ENCODE measurements at regions not wholly inside any gene's neighbourhood (a gene's known extent, or its start where the extent isn't known, plus 50 kb on each side); places are given as distances from the start of the nearest gene placed in this dataset.

DNA sequence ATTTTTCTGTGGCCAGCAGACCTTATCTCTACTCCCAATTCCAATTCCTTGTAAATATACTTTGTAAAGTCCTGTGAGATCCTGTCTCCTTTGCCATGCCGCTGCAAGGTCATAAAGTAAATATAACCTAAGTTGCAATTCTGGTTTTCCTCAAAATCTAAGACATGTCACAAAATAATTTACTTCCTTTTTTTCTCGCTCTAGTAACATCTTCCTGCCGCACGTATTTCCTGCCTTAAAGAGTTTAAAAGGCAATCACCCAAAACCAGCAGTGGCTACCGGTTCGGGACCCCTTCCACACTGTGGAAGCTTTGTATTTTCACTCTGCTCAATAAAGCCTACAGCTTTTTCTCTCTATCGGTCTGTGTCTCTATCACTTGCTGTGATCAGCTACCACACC, 832.0 kb upstream of the SLITRK5 start:
- no peak for DNase-seq (ENCODE audit: low read depth)
- TF ChIP-seq, protein P1, sequence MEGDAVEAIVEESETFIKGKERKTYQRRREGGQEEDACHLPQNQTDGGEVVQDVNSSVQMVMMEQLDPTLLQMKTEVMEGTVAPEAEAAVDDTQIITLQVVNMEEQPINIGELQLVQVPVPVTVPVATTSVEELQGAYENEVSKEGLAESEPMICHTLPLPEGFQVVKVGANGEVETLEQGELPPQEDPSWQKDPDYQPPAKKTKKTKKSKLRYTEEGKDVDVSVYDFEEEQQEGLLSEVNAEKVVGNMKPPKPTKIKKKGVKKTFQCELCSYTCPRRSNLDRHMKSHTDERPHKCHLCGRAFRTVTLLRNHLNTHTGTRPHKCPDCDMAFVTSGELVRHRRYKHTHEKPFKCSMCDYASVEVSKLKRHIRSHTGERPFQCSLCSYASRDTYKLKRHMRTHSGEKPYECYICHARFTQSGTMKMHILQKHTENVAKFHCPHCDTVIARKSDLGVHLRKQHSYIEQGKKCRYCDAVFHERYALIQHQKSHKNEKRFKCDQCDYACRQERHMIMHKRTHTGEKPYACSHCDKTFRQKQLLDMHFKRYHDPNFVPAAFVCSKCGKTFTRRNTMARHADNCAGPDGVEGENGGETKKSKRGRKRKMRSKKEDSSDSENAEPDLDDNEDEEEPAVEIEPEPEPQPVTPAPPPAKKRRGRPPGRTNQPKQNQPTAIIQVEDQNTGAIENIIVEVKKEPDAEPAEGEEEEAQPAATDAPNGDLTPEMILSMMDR (IDR thresholded peaks at IDR 0.05; ENCODE audit: insufficient read depth, low read depth, low read length, missing control alignments) = no peak
- no peak overlapping the region for H3K4me3 ChIP-seq (ENCODE audit: low read depth, low read length)

DNA sequence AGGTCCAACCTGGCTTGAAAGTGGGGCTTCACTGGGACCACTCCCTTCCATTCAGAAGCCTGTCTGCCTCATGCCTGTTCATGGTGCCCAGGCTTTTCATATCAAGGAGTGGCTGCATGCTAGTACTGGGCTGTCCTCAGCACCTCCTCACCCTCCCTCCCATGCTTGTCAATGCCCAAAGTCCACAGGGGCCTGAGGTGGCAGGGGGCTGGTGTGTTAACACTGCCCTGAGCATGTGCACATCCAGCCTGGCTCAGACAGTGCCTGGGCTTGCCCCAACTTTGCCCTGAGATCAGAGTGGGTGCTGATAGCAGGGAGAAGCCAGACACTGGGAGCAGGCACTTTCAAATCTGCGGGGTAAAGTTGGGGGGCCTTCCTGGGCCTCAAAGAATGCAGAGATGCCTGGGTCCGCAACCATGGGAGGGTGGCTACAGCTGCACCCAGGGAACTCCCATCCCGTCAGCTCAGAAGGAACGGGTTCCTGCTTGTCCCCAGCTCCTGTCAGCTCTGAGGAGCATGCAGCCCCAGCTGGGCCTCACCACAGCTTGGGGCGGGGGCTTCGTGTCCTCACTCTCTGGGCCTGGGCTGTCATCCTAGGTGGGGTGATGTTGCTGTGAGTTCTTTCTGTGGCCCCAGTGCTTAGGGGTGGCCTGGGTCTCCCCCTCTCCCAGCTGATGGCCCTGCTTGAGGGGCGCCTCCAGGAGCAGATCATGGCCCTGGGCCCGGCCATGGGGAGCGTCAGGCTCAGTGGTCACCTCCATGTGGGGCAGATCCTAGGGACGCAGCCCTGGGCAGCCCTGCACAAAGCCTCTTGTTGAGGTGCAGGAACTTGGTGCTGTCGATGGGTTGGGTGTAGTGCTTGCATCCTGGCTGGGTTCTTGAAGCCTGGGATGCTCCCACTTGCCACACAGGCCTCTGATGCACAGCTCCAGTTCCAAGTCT, 830.6 kb upstream of the SLITRK5 start:
- TF ChIP-seq, protein P1 (IDR thresholded peaks at IDR 0.05; ENCODE audit: insufficient read depth, low read depth, low read length, missing control alignments) = no peak
- H3K4me3 ChIP-seq (ENCODE audit: low read depth, low read length) = no peak overlapping the region
- no peak for DNase-seq (ENCODE audit: low read depth)

- no peak overlapping the region for H3K4me3 ChIP-seq (ENCODE audit: low read depth, low read length)
- TF ChIP-seq, protein P1 (IDR thresholded peaks at IDR 0.05; ENCODE audit: insufficient read depth, low read depth, low read length, missing control alignments) = no peak
- no peak for DNase-seq (ENCODE audit: low read depth)
These were observed 829.9 kb upstream of the SLITRK5 start for GRCh38 chr13:86841264-86841663.

DNA sequence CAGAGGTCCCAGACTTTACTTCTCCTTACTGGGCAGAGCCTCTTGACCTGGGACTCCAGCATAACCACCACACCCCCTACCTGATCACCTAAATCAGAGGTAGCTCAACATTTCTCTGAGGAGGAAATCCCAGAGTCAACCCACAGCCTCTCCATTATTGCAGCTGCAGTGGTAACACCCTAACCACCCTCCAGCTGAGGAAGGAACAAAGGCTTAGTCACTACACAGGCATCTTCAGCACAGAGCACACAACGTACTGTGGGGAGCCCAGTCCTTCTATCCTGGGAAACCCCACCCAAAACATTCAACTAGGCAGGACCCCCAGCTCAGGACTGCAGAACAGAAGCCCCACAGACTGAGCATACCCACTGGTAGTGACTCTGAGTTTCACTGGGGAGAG, 824.7 kb upstream of the SLITRK5 start:
- H3K4me3 ChIP-seq (ENCODE audit: low read depth, low read length) = no peak overlapping the region
- TF ChIP-seq, protein P1 (IDR thresholded peaks at IDR 0.05; ENCODE audit: insufficient read depth, low read depth, low read length, missing control alignments) = no peak
- no peak for DNase-seq (ENCODE audit: low read depth)

- TF ChIP-seq, protein P1 (IDR thresholded peaks at IDR 0.05; ENCODE audit: insufficient read depth, low read depth, low read length, missing control alignments) = no peak
- H3K4me3 ChIP-seq (ENCODE audit: low read depth, low read length) = no peak overlapping the region
- DNase-seq (ENCODE audit: low read depth) = no peak
These were observed 822.5 kb upstream of the SLITRK5 start for GRCh38 chr13:86848716-86849115.

- no peak for DNase-seq (ENCODE audit: low read depth)
- no peak overlapping the region for H3K4me3 ChIP-seq (ENCODE audit: low read depth, low read length)
- TF ChIP-seq, protein P1 (IDR thresholded peaks at IDR 0.05; ENCODE audit: insufficient read depth, low read depth, low read length, missing control alignments) = no peak
These were observed 814.2 kb upstream of the SLITRK5 start for GRCh38 chr13:86856991-86857390.

Measured in GM12865 (cell line).